Stimulated activated CD4-positive, alpha-beta T cell treated with anti-CD3 and anti-CD28 coated beads, Interleukin-1b, Interleukin-23, amount 100 ng/mL, for 24 hours (primary cell): ENCODE measurements at regions not wholly inside any gene's neighbourhood (a gene's known extent, or its start where the extent isn't known, plus 50 kb on each side); places are given as distances from the start of the nearest gene placed in this dataset.

Experiments
- DNase-seq, 4 experiments: peaks; one replicate each; pipeline ENCODE4 v3.0.0-alpha.2; 2020; ENCODE audit warnings: low read depth in 4 of 4, low spot score in 1 of 4

- DNase-seq = no peak
Observed at GRCh38 chr1:163797816-163798215, 476.1 kb downstream of the NUF2 start.

- DNase-seq = no peak
Observed at GRCh38 chr1:163799190-163799805, 477.5 kb downstream of the NUF2 start.

- DNase-seq = no peak
Observed at GRCh38 chr1:163807331-163808049, 485.7 kb downstream of the NUF2 start.

GRCh38 chr1:163813251-163813650 is 491.5 kb downstream of the NUF2 start:
- DNase-seq = no peak

GRCh38 chr1:163820226-163820625 is 498.5 kb downstream of the NUF2 start:
- no peak for DNase-seq

- no peak for DNase-seq
Observed at GRCh38 chr1:163820766-163821165, 499.0 kb downstream of the NUF2 start.

GRCh38 chr1:163821679-163822078 is 499.9 kb downstream of the NUF2 start:
- no peak for DNase-seq

GRCh38 chr1:163823017-163823416 is 501.3 kb downstream of the NUF2 start:
- no peak for DNase-seq

GRCh38 chr1:163824006-163824405 is 502.3 kb downstream of the NUF2 start:
- DNase-seq = no peak

GRCh38 chr1:163824490-163824889 is 502.7 kb downstream of the NUF2 start:
- no peak for DNase-seq

- no peak for DNase-seq
Observed at GRCh38 chr1:163826500-163826899, 504.7 kb downstream of the NUF2 start.

GRCh38 chr1:163834778-163835177 is 513.0 kb downstream of the NUF2 start:
- DNase-seq = no peak

- no peak for DNase-seq
Observed at GRCh38 chr1:163836481-163836880, 514.7 kb downstream of the NUF2 start.

- no peak for DNase-seq
Observed at GRCh38 chr1:163837206-163837605, 515.5 kb downstream of the NUF2 start.

- no peak for DNase-seq
Observed at GRCh38 chr1:163842571-163842970, 520.8 kb downstream of the NUF2 start.

- no peak for DNase-seq
Observed at GRCh38 chr1:163844459-163844858, 522.7 kb downstream of the NUF2 start.

- no peak for DNase-seq
Observed at GRCh38 chr1:163845279-163845678, 523.5 kb downstream of the NUF2 start.

- DNase-seq = no peak
Observed at GRCh38 chr1:163863731-163864130, 542.0 kb downstream of the NUF2 start.

- DNase-seq = no peak
Observed at GRCh38 chr1:163864207-163864606, 542.5 kb downstream of the NUF2 start.

GRCh38 chr1:163866564-163866963 is 544.8 kb downstream of the NUF2 start:
- DNase-seq = no peak

- no peak for DNase-seq
Observed at GRCh38 chr1:163870666-163871065, 548.9 kb downstream of the NUF2 start.

- DNase-seq = no peak
Observed at GRCh38 chr1:163872067-163872466, 550.3 kb downstream of the NUF2 start.

- no peak for DNase-seq
Observed at GRCh38 chr1:163874070-163874469, 552.3 kb downstream of the NUF2 start.
